SK-N-MC (cell line): ENCODE measurements at regions not wholly inside any gene's neighbourhood (a gene's known extent, or its start where the extent isn't known, plus 50 kb on each side); places are given as distances from the start of the nearest gene placed in this dataset.

Experiments used
- EZH2 ChIP-seq: fragments of 200-600 bp; sonication (generic); IDR thresholded peaks from one replicate; pipeline ENCODE4 v1.6.1; 2017; ENCODE audit warnings: antibody characterized with exemption
- FOXP2 ChIP-seq: optimal IDR thresholded peaks from 2 replicates; pipeline ENCODE3; 2011; ENCODE audit warnings: mild to moderate bottlenecking, moderate library complexity; ENCODE audit not compliant: insufficient read depth; ENCODE audit errors: extremely low read length, control extremely low read depth
- POLR2AphosphoS5 ChIP-seq: IDR thresholded peaks from 2 replicates; pipeline ENCODE4 v1.6.1; 2012; ENCODE audit warnings: mild to moderate bottlenecking, low read depth, low read length, borderline replicate concordance

- TF ChIP-seq EZH2, result no peak
- no peak for TF ChIP-seq POLR2AphosphoS5
- no peak for TF ChIP-seq FOXP2
Observed at GRCh38 chr6:140729521-140729920, 1355.1 kb upstream of the CITED2 start.
